ENCODE measurements at regions not wholly inside any gene's neighbourhood (a gene's known extent, or its start where the extent isn't known, plus 50 kb on each side); places are given as distances from the start of the nearest gene placed in this dataset.

GRCh38 chr6:19492636-19493405 lies 344.3 kb upstream of the ID4 start:
- in situ Hi-C loops (cut with HindIII; ENCODE audit: low sequenced_read_pairs) = no loop called here

GRCh38 chr6:19501737-19502245 lies 335.4 kb upstream of the ID4 start:
- in situ Hi-C loops (cut with HindIII; ENCODE audit: low sequenced_read_pairs) = no loop called here

GRCh38 chr6:19502301-19502700 lies 334.9 kb upstream of the ID4 start:
- in situ Hi-C loops (cut with HindIII; ENCODE audit: low sequenced_read_pairs) = no loop called here

GRCh38 chr6:19515939-19516338 lies 321.2 kb upstream of the ID4 start:
- in situ Hi-C loops (cut with HindIII; ENCODE audit: low sequenced_read_pairs) = no loop called here

GRCh38 chr6:19519941-19520340 lies 317.2 kb upstream of the ID4 start:
- in situ Hi-C loops (cut with HindIII; ENCODE audit: low sequenced_read_pairs) = no loop called here

- in situ Hi-C loops (cut with HindIII; ENCODE audit: low sequenced_read_pairs) = no loop called here
Measured at GRCh38 chr6:19524366-19525186, 312.6 kb upstream of the ID4 start.

- in situ Hi-C loops (cut with HindIII; ENCODE audit: low sequenced_read_pairs) = no loop called here
Measured at GRCh38 chr6:19525673-19526072, 311.5 kb upstream of the ID4 start.

GRCh38 chr6:19530188-19530587 lies 307.0 kb upstream of the ID4 start:
- in situ Hi-C loops (cut with HindIII; ENCODE audit: low sequenced_read_pairs) = no loop called here

GRCh38 chr6:19535351-19535750 lies 301.8 kb upstream of the ID4 start:
- in situ Hi-C loops (cut with HindIII; ENCODE audit: low sequenced_read_pairs) = no loop called here

GRCh38 chr6:19536838-19537237 lies 300.3 kb upstream of the ID4 start:
- in situ Hi-C loops (cut with HindIII; ENCODE audit: low sequenced_read_pairs) = no loop called here

- in situ Hi-C loops (cut with HindIII; ENCODE audit: low sequenced_read_pairs) = no loop called here
Measured at GRCh38 chr6:19538096-19538495, 299.1 kb upstream of the ID4 start.

- in situ Hi-C loops (cut with HindIII; ENCODE audit: low sequenced_read_pairs) = no loop called here
Measured at GRCh38 chr6:19547507-19547906, 289.7 kb upstream of the ID4 start.

- in situ Hi-C loops (cut with HindIII; ENCODE audit: low sequenced_read_pairs) = no loop called here
Measured at GRCh38 chr6:19549109-19549508, 288.1 kb upstream of the ID4 start.

- in situ Hi-C loops (cut with HindIII; ENCODE audit: low sequenced_read_pairs) = no loop called here
Measured at GRCh38 chr6:19550380-19550779, 286.8 kb upstream of the ID4 start.

GRCh38 chr6:19551611-19552010 lies 285.6 kb upstream of the ID4 start:
- in situ Hi-C loops (cut with HindIII; ENCODE audit: low sequenced_read_pairs) = no loop called here

- in situ Hi-C loops (cut with HindIII; ENCODE audit: low sequenced_read_pairs) = no loop called here
Measured at GRCh38 chr6:19552076-19552475, 285.1 kb upstream of the ID4 start.

- in situ Hi-C loops (cut with HindIII; ENCODE audit: low sequenced_read_pairs) = no loop called here
Measured at GRCh38 chr6:19552588-19552987, 284.6 kb upstream of the ID4 start.

- in situ Hi-C loops (cut with HindIII; ENCODE audit: low sequenced_read_pairs) = no loop called here
Measured at GRCh38 chr6:19554356-19555225, 282.6 kb upstream of the ID4 start.

GRCh38 chr6:19557191-19557590 lies 280.0 kb upstream of the ID4 start:
- in situ Hi-C loops (cut with HindIII; ENCODE audit: low sequenced_read_pairs) = no loop called here

GRCh38 chr6:19558201-19558600 lies 279.0 kb upstream of the ID4 start:
- in situ Hi-C loops (cut with HindIII; ENCODE audit: low sequenced_read_pairs) = no loop called here

GRCh38 chr6:19558934-19559333 lies 278.2 kb upstream of the ID4 start:
- in situ Hi-C loops (cut with HindIII; ENCODE audit: low sequenced_read_pairs) = no loop called here
